Progenitor cell of endocrine pancreas (in vitro differentiated cells): ENCODE measurements at regions not wholly inside any gene's neighbourhood (a gene's known extent, or its start where the extent isn't known, plus 50 kb on each side); places are given as distances from the start of the nearest gene placed in this dataset.

ENCODE experiments used
- DNase-seq: peaks from one replicate; pipeline ENCODE4 v3.0.0; 2021; ENCODE audit warnings: low spot score; ENCODE audit not compliant: unreplicated experiment
- H3K27ac Mint-ChIP-seq: 2 replicates; pipeline ENCODE4 v1.8.0; 2021; ENCODE audit warnings: mild to moderate bottlenecking, moderate library complexity, mixed read lengths
- H3K27me3 Mint-ChIP-seq: 2 replicates; pipeline ENCODE4 v1.8.0; 2021; ENCODE audit warnings: mixed read lengths
- H3K36me3 Mint-ChIP-seq: 2 replicates; pipeline ENCODE4 v1.8.0; 2022; ENCODE audit warnings: mixed read lengths; ENCODE audit not compliant: insufficient read depth
- H3K4me1 Mint-ChIP-seq: 2 replicates; pipeline ENCODE4 v1.8.0; 2021; ENCODE audit warnings: low read depth, mixed read lengths
- H3K4me3 Mint-ChIP-seq: 2 replicates; pipeline ENCODE4 v1.8.0; 2021; ENCODE audit warnings: low read depth, mild to moderate bottlenecking, moderate library complexity, mixed read lengths
- H3K9me3 Mint-ChIP-seq: 2 replicates; pipeline ENCODE4 v1.8.0; 2021; ENCODE audit warnings: low read depth, mixed read lengths
- TF ChIP-seq, protein P1 (sequence below): fragments of 200-600 bp; sonication (generic); IDR thresholded peaks from one replicate; pipeline ENCODE4 v1.5.0; 2021; ENCODE audit warnings: antibody characterized with exemption, mild to moderate bottlenecking; ENCODE audit not compliant: unreplicated experiment

DNA sequence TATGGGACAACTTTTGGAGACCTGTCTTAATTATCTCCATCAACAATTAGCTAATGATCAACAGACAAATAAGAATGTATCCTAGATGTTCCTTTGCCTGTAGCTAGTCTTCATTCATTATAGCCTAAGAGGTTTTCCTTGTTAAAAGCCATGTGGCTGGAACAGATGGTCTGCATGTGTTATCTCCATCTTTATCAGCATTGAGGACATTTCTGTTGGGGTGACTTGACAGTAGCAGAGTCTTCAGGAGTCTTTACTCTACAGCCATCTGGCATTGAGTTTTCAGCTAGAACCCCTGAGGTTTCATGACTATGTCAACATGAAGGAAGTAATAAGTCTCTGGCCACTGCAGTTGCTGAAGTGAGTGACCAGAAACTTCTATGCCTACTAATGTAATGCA is 106.6 kb upstream of the TLE4 start:
- TF ChIP-seq, protein P1, sequence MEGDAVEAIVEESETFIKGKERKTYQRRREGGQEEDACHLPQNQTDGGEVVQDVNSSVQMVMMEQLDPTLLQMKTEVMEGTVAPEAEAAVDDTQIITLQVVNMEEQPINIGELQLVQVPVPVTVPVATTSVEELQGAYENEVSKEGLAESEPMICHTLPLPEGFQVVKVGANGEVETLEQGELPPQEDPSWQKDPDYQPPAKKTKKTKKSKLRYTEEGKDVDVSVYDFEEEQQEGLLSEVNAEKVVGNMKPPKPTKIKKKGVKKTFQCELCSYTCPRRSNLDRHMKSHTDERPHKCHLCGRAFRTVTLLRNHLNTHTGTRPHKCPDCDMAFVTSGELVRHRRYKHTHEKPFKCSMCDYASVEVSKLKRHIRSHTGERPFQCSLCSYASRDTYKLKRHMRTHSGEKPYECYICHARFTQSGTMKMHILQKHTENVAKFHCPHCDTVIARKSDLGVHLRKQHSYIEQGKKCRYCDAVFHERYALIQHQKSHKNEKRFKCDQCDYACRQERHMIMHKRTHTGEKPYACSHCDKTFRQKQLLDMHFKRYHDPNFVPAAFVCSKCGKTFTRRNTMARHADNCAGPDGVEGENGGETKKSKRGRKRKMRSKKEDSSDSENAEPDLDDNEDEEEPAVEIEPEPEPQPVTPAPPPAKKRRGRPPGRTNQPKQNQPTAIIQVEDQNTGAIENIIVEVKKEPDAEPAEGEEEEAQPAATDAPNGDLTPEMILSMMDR: no peak
- Mint-ChIP-seq H3K27ac (no peak overlapping the region), H3K9me3 (no peaks in the 10 kb centered on the region), H3K27me3 (peaks cover 2% of the 10 kb centered on the region), H3K4me3 (no peak overlapping the region), H3K4me1 (no peaks in the 10 kb centered on the region), H3K36me3 (no peaks in the 10 kb centered on the region)
- DNase-seq: no peak

DNA sequence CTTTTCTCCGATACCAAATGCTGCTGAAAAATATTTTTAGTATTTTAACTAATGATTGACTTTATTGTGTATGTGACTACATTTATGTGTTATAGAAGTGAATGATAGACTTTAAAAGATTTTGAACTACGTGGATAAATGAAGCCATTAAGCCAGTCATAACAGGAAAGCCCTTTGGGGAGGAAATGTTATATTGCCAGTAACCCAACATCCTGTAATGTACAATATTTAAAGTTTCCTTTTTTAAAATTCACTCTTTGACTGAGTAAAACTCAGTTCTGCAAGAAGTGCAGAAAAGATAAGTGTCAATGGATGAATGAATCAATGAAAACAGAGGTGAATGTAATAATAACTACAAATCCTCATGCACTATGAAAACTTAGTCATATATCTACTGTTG is 102.6 kb upstream of the TLE4 start:
- peaks cover 13% of the 10 kb centered on the region for H3K27me3 Mint-ChIP-seq
- TF ChIP-seq, protein P1: no peak
- no peak overlapping the region for H3K27ac Mint-ChIP-seq
- H3K4me3 Mint-ChIP-seq: no peak overlapping the region
- no peak for DNase-seq
- H3K4me1 Mint-ChIP-seq: no peaks in the 10 kb centered on the region
- no peaks in the 10 kb centered on the region for H3K9me3 Mint-ChIP-seq
- H3K36me3 Mint-ChIP-seq: no peaks in the 10 kb centered on the region

- H3K36me3 Mint-ChIP-seq: no peaks in the 10 kb centered on the region
- H3K27ac Mint-ChIP-seq: no peak overlapping the region
- H3K4me1 Mint-ChIP-seq: no peaks in the 10 kb centered on the region
- peaks cover 13% of the 10 kb centered on the region for H3K27me3 Mint-ChIP-seq
- peaks cover 2% of the 10 kb centered on the region for H3K9me3 Mint-ChIP-seq
- H3K4me3 Mint-ChIP-seq: no peak overlapping the region
- no peak for DNase-seq
- TF ChIP-seq, protein P1: no peak
Observed at GRCh38 chr9:79470954-79471353, 100.8 kb upstream of the TLE4 start.

DNA sequence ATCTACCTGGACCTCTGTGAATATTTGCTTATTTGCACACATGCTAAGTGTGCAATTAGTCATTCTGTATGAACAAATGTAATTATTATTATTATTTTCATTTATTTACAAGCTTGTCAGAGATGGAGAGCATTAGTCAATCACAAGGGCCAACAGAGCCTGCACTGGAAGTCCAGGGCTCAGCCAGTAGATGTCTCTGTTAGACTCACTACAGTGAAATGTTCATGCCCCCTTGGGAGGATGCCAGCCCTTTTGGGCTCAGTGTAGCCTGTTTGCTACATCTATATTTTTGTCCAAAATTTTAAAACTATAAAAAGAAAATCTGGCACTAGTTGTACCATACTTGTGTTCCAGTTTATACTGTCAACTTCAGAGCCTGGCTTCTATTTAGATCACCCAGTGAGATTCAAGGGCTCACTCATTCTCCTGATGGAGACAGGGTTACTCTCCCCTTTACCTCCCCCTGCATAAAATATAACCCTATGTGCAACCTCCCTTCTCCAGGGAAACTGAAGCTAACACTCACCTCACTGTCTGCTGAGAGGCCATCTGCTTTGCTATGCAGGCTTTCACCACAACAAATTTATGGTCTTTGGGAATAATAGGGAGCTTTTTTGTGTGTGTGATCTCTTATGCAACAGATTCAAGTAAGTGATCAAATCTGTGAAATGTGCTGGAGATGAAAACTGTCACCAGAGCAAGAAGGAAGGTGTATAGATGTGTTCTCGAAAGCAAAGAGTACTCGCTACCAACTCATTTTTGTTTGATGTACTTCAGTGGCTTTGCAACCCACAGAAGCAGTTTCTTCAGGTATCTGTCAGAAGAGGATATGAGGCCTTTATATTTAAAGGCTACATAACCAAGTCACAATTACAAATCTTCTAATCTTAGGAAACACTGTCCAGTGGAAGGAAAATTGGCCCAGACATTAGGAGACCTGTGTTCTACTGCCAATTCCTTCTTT is 99.9 kb upstream of the TLE4 start:
- no peak overlapping the region for H3K27ac Mint-ChIP-seq
- H3K36me3 Mint-ChIP-seq: no peaks in the 10 kb centered on the region
- TF ChIP-seq, protein P1: no peak
- H3K4me3 Mint-ChIP-seq: no peak overlapping the region
- peaks cover 13% of the 10 kb centered on the region for H3K27me3 Mint-ChIP-seq
- peaks cover 2% of the 10 kb centered on the region for H3K9me3 Mint-ChIP-seq
- DNase-seq: no peak
- H3K4me1 Mint-ChIP-seq: no peaks in the 10 kb centered on the region

GRCh38 chr9:79473704-79474103 is 98.1 kb upstream of the TLE4 start:
- H3K27ac Mint-ChIP-seq: no peak overlapping the region
- TF ChIP-seq, protein P1: no peak
- H3K27me3 Mint-ChIP-seq: peaks cover 23% of the 10 kb centered on the region
- peaks cover 2% of the 10 kb centered on the region for H3K9me3 Mint-ChIP-seq
- H3K4me1 Mint-ChIP-seq: no peaks in the 10 kb centered on the region
- no peak for DNase-seq
- no peaks in the 10 kb centered on the region for H3K36me3 Mint-ChIP-seq
- H3K4me3 Mint-ChIP-seq: no peak overlapping the region
